ENCODE measurements at regions not wholly inside any gene's neighbourhood (a gene's known extent, or its start where the extent isn't known, plus 50 kb on each side); places are given as distances from the start of the nearest gene placed in this dataset.

- DNase-seq = no peak
Measured at GRCh38 chr11:114880442-114880841, 202.1 kb downstream of the NXPE2 start.

GRCh38 chr11:114883472-114883871 is 205.1 kb downstream of the NXPE2 start:
- DNase-seq = no peak

GRCh38 chr11:114886644-114887265 is 208.4 kb downstream of the NXPE2 start:
- no peak for DNase-seq

- DNase-seq = no peak
Measured at GRCh38 chr11:114889594-114890011, 211.3 kb downstream of the NXPE2 start.

GRCh38 chr11:114890038-114890437 is 211.7 kb downstream of the NXPE2 start:
- no peak for DNase-seq

GRCh38 chr11:114891911-114892310 is 213.6 kb downstream of the NXPE2 start:
- DNase-seq = no peak

- no peak for DNase-seq
Measured at GRCh38 chr11:114892381-114893197, 214.3 kb downstream of the NXPE2 start.

- DNase-seq = no peak
Measured at GRCh38 chr11:114893329-114893728, 215.0 kb downstream of the NXPE2 start.

GRCh38 chr11:114896594-114896993 is 218.3 kb downstream of the NXPE2 start:
- DNase-seq = no peak

GRCh38 chr11:114909866-114910265 is 231.5 kb downstream of the NXPE2 start:
- DNase-seq = no peak

- no peak for DNase-seq
Measured at GRCh38 chr11:114912826-114913225, 234.5 kb downstream of the NXPE2 start.

- DNase-seq = no peak
Measured at GRCh38 chr11:114914231-114915005, 236.1 kb downstream of the NXPE2 start.

GRCh38 chr11:114915871-114916805 is 237.8 kb downstream of the NXPE2 start:
- DNase-seq = no peak

- no peak for DNase-seq
Measured at GRCh38 chr11:114918286-114918685, 240.0 kb downstream of the NXPE2 start.

- no peak for DNase-seq
Measured at GRCh38 chr11:114921697-114922096, 243.4 kb downstream of the NXPE2 start.

GRCh38 chr11:114924042-114924441 is 245.7 kb downstream of the NXPE2 start:
- DNase-seq = no peak

- no peak for DNase-seq
Measured at GRCh38 chr11:114925591-114925990, 247.3 kb downstream of the NXPE2 start.

- no peak for DNase-seq
Measured at GRCh38 chr11:114928260-114928870, 250.0 kb downstream of the NXPE2 start.

GRCh38 chr11:114929351-114930000 is 251.1 kb downstream of the NXPE2 start:
- DNase-seq = no peak

- no peak for DNase-seq
Measured at GRCh38 chr11:114938799-114939198, 260.5 kb downstream of the NXPE2 start.

- DNase-seq = no peak
Measured at GRCh38 chr11:114942207-114942606, 263.9 kb downstream of the NXPE2 start.

Data from CD4-positive, alpha-beta T cell treated with Interleukin-21 for 1 hour (primary cell).